A673 (cell line): ENCODE measurements at regions not wholly inside any gene's neighbourhood (a gene's known extent, or its start where the extent isn't known, plus 50 kb on each side); places are given as distances from the start of the nearest gene placed in this dataset.

Source experiments
- EZH2 ChIP-seq: fragments of 200-600 bp; sonication (generic); IDR thresholded peaks from 2 replicates; pipeline ENCODE4 v1.6.1; 2017; ENCODE audit warnings: borderline replicate concordance, low read depth, mild to moderate bottlenecking, mixed read lengths, antibody characterized with exemption, low read length; ENCODE audit not compliant: poor library complexity, severe bottlenecking
- TF ChIP-seq, protein P1 (sequence below): fragments of 300-800, 200-600 bp; sonication (generic); conservative IDR thresholded peaks from 2 replicates; pipeline ENCODE4 v1.5.1; 2017; ENCODE audit warnings: low read depth, mild to moderate bottlenecking, antibody characterized with exemption, low read length, moderate library complexity, mixed read lengths

DNA sequence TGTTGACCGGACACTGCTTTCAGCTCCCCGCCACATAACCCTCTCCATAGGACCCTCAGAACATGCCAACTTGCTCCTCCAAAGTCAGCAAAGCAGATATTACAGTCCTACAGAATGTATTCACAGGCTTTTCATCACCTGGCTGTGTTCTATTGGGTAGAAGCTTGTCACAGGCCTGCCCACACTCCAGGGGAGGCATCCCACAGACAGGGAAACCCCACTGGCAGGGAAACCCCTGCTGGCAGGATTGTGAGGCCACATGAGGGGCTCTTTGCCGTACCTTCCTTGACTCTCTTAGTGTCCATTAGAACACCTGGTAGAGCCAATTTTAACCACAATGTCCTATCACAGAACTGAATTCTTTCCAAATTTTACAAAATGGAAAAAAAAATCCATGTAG, 344.2 kb upstream of the MGMT start:
- TF ChIP-seq, protein P1, sequence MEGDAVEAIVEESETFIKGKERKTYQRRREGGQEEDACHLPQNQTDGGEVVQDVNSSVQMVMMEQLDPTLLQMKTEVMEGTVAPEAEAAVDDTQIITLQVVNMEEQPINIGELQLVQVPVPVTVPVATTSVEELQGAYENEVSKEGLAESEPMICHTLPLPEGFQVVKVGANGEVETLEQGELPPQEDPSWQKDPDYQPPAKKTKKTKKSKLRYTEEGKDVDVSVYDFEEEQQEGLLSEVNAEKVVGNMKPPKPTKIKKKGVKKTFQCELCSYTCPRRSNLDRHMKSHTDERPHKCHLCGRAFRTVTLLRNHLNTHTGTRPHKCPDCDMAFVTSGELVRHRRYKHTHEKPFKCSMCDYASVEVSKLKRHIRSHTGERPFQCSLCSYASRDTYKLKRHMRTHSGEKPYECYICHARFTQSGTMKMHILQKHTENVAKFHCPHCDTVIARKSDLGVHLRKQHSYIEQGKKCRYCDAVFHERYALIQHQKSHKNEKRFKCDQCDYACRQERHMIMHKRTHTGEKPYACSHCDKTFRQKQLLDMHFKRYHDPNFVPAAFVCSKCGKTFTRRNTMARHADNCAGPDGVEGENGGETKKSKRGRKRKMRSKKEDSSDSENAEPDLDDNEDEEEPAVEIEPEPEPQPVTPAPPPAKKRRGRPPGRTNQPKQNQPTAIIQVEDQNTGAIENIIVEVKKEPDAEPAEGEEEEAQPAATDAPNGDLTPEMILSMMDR = no peak
- no peak for TF ChIP-seq EZH2
